IPS-18c (cell line): ENCODE measurements at regions not wholly inside any gene's neighbourhood (a gene's known extent, or its start where the extent isn't known, plus 50 kb on each side); places are given as distances from the start of the nearest gene placed in this dataset.
"Not testable (repeated sequence)": the region's sequence is repeated elsewhere in the genome, so short reads cannot be mapped to it uniquely, and the experiment has no call there.

Experiments
- H3K4me3 ChIP-seq: 2 replicates; pipeline ENCODE4 v1.7.0; 2013; ENCODE audit warnings: low read depth, mild to moderate bottlenecking, low read length, moderate library complexity; ENCODE audit not compliant: insufficient read depth
- H3K9me3 ChIP-seq: one replicate; pipeline ENCODE4 v1.6.1; 2013; ENCODE audit warnings: mild to moderate bottlenecking, low read length, moderate library complexity; ENCODE audit not compliant: control insufficient read depth, insufficient read depth

DNA sequence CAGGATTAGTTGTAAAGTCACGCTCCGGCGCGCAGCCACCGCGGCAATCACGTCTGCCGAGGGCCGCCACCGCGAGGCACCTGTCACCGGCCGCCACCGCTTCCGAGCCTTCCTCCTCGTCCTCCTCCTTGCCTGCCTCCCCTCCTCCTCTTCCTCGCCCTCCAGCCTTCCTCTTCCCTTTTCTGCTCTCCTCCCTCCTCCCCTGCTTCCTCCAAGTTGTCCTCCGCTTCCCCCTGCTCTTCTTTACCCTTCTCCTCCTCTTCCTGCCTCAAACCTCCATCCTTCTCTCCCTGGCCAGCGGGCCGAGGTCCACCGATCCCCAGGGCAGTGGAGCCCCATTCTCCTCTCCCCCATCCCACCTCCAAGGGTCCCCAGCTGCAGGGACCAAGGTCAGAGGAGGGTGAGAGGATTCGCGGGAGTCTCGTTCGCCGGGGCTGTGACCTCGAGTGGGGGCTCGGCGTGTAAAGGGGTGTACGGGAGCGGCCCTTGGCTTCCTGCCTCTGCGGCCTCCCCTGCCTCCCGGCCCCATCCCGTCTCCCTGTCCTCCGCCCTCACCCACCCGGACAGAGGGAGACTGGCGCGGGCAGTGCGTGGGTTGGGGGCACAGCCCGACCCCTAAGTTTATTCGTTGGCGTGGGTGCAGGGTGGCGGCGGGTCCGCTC is 89.5 kb upstream of the PAX2 start:
- peaks cover 7% of the 10 kb centered on the region for H3K9me3 ChIP-seq
- H3K4me3 ChIP-seq = peak overlapping the region; percentile 52

DNA sequence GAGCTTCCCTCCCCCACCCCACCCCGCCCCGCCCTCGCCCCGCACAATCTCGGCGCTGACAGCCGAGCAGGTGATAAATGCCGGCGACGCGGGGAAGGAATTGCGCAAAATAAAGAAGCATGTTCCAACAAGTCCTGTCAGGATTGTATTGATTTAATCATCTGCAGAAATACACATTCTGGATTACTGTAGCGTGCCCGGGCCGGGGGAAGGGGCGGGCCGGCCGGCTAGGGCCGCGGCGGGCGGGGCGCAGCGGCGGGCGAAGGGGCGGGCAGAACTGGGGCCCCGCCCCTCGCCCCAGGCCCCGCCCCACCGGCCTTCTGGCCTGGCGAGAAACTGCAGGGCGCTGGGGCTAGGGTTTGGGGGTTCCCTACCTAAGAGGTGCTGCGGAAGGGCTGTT is 88.9 kb upstream of the PAX2 start:
- Histone ChIP-seq H3K9me3 (peaks cover 7% of the 10 kb centered on the region), H3K4me3 (peak overlapping the region; percentile 20; the same call in 1 of the 2 replicates)

DNA sequence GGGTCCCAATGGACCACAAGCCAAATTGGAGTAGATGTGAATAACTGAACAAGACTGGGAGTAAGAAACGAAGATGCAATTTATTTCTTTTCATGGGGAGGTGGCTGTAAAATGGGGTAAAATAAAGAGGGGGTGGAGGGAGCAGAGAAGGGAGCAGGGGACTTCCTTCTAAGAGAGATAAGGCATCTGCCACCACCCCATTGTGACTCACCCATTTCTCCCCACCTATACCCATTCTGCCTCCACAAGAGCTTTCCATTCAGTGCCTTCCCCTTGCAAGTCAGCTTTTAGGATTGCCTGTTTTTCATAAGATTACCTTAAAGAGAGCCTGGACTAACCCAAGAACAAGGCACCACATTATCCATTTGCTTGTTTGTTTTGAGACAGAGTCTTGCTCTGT is 87.1 kb upstream of the PAX2 start:
- Histone ChIP-seq H3K9me3 (peaks cover 3% of the 10 kb centered on the region), H3K4me3 (no peak overlapping the region)

DNA sequence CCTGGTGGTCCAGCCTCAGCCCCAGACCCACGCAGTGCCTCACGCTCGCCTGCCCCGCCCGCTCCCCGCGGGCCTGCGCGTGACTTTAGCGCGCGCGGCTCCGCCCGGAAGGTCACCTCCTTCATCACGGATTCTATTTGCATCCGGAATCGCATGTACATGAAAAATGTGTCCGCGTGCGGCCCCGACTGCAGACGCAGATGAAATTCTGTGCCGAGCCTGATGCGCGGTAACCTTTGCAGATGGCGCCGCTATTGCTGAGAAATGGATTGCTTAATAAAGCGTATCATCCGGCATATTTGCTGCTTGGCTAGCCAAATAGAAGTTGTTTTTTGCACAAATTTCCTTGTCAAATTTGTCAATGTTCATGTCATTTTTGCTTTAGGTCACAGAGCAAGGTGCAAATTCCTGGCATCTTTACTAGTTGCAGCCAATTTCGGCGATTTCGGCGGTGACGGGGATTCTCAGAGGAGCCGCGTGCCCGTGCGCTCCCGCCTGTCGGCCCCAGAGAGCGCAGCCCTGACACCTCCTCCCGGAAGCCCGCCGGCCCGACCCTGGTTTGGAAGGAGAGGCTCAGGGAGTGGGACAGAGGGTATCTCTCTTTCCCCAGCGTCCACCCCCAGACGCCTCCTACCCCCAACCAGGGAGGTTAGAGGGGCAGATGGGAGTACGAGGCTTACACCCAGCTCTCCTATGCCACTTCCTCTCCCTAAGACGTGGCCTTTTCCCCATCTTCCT is 85.9 kb upstream of the PAX2 start:
- peak overlapping the region; percentile 36 for H3K4me3 ChIP-seq
- H3K9me3 ChIP-seq = peaks cover 2% of the 10 kb centered on the region

DNA sequence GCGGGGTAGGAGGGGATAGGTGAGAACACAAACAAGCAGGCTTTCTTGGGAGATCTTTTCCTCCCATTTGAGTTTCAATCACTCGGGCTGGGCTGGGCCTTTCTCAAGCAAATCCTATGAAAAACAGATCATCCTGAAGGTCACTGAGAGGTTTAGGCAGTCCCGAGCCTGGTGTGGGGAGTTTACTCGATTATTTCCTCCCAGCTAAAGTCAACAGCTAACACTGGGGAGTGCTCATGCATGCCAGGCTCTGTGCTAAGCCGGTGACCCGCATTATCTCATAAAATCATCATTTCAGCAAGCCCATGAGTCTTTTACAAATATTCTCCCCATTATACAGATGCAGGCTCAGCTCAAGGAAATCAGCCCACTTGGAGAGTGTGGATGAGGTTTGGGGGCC is 85.0 kb upstream of the PAX2 start:
- no peak overlapping the region for H3K4me3 ChIP-seq
- peaks cover 2% of the 10 kb centered on the region for H3K9me3 ChIP-seq

DNA sequence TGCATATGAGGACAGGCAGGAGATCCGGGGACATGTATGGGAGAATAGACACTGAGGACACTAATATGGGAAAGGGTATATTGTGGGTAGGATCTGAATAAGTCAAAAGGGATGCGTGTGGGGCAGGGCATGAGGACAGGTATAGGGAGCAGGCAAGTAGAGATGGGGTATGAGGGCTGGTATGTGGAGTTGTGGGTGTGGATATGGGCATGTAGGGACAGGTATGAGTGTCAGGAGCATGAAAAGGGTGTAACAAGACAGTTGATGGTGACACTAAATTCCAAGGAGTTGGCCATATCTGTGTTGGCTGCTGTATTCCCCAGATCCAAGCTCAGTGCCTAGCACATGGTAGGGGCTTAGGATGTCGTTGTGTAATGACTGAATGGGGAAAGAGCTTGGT is 84.4 kb upstream of the PAX2 start:
- H3K4me3 ChIP-seq = no peak overlapping the region
- no peaks in the 10 kb centered on the region for H3K9me3 ChIP-seq

DNA sequence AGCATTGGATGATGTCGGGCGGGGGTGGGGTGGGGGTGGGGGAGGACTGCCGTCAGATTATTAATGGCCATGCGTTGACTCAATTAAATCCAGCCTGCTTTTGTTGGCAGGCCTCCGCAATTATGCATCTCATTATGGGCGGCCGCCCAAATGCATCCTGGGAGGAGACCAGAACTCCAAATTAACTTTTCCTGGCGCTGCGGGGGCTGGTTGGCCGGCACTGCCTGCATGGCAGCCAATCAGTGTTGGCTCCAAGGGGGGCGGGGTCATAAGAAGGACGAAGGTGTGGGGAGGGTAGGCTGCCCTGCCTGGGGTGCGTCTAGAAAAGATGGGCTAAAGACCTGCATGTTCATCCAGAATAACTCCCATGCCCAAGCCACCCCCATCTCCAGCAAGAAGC is 83.9 kb upstream of the PAX2 start:
- Histone ChIP-seq H3K4me3 (no peak overlapping the region), H3K9me3 (no peaks in the 10 kb centered on the region)

DNA sequence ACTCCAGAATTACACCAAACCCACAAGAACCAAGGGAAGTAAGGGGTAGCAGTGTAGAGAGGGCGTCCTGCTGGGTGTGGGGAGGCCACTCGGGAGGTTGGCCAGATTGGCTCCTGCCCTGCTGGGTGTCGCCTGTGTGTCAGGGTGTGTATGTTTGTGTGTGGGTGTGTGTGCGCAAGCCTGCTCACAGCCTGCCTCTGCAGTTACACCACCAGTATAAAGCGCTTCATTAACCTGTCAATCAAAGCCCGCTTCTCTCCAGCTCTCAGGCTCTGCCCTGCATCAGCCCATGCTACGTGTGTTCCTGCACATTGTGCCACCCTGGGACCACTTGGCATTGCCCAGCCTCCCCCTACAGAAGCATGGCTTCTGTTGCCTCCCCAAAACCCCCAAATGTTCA is 83.3 kb upstream of the PAX2 start:
- H3K4me3 ChIP-seq = no peak overlapping the region

DNA sequence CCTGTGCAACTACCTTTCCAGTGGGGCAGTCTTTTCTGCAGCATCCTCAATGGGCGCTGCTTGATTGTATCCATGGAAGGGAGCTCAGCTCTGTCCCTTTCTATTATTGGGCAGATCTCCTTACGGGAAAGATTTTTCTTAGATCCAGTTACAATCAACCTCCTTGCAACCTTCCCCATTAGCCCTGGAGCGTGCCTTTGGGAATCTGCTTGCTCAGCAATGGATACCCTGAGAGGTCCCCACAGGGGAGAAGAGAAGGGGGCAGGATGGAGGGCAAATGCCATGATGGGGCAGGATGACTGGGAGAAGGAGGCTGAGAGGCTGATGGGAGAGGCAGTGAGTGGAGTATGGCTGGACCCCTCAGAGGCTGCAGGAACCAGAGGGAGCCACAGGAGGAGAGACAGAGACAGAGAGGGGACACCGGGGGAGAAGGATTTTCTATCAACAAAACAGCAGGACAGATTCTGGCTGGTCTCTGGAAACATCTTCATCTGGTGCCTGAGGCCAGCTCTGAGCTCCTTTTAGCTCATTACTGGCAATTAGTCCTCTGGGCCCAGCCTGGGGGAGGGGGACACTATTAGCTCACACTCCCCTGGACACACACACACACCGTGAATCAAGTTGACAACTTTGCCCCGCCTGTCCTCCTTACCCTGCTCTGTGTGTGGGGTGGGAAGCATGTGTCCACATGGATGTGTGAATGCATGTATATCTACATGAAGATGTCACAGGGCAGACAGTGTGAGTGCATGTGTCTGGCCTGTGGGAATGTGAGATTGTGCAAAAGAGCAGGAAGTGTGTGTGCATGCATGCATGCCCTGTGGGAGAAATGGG is 80.8 kb upstream of the PAX2 start:
- no peak overlapping the region for H3K4me3 ChIP-seq
- no peaks in the 10 kb centered on the region for H3K9me3 ChIP-seq

More for the DNA sequence above, 83.3 kb upstream of the PAX2 start:
- no peaks in the 10 kb centered on the region for H3K9me3 ChIP-seq

DNA sequence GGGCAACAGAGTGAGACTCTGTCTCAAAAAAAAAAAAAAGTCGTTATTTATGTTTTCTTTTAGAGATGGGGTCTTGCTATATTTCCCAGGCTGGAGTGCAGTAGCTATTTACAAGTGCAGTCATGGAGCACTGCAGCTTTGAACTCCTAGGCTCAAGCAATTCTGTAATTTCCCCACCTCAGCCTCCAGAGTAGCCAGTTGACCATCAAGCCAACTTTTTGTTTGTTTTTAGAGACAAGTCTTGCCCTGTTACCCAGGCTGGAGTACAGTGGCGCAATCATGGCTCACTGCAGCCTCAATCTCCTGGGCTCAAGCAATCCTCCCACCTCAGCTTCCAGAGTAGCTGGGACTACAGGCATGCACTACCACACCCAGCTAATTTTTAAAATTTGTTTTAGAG is 78.7 kb upstream of the PAX2 start:
- H3K4me3 ChIP-seq, H3K9me3 ChIP-seq: not testable (repeated sequence)

DNA sequence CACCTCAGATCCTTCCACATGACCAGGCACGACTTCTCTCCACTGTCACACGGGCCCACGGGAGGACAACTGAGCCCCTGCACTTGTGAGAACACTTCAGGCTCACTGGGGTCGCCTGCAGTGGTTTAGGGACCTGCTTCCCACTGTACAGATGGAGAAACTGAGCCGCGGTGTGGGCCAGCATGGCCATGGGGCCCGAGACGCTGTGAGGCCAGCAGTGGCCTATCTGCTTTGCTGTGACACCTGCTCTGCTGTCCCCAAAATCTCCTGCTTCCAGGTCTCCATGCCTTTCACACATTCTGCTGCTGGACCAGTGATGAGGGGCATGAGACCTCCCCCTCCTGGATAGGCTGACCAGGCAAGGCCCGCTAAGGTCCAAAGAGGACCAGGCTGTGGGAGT is 75.8 kb upstream of the PAX2 start:
- no peak overlapping the region for H3K4me3 ChIP-seq
- no peaks in the 10 kb centered on the region for H3K9me3 ChIP-seq

DNA sequence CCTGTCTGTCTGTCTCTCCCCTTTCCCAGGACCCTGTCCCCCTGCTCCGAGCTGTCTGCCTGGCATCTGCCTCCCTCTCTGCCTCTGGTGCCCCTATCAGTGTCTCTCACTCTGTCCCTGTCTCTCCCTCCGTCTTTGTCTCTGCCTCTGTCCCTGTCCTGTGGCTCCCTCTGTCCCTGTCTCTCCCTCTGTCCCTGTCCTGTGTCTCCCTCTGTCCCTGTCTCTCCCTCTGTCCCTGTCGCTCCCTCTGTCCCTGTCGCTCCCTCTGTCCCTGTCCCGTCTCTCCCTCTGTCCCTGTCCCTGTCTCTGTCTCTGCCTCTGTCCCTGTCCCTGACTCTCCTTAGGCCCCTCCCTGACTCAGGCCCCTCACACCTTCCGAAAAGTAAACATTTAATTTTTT is 75.0 kb upstream of the PAX2 start:
- H3K9me3 ChIP-seq = no peaks in the 10 kb centered on the region
- peak overlapping the region; percentile 40; the same call in 1 of the 2 replicates for H3K4me3 ChIP-seq

DNA sequence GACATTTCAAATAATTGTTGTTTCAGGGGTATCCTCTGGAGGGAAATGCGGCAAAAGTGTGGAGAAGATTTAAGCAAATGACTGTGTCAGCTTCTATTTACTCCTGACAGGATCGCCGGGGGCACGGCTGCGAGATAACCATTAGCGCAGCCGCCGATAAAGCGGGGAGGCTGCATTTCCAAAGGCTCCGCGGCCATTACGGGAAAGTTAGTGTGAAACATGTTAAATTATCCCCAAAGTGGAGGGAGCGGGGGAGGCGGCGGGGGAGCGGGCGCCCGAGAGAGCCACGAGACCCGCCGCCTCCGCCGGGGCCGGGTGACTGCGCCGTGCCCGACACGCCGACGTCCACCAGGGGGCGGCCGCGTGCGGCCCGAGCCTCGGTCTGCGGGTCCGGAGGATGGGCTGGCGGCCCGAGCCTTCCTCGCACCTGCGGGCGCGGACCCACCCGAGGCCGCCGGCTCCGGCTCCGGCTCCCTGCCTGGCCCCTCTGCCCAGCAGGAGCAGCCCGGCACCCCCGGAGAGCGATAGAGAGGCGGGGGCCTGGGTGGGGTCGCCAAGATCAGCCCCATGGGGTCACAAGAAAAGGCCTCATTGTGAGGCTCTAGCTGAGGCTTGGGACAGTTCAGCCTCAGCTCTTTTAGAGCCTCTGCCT is 74.4 kb upstream of the PAX2 start:
- Histone ChIP-seq H3K9me3 (no peaks in the 10 kb centered on the region), H3K4me3 (peak overlapping the region; percentile 40)

DNA sequence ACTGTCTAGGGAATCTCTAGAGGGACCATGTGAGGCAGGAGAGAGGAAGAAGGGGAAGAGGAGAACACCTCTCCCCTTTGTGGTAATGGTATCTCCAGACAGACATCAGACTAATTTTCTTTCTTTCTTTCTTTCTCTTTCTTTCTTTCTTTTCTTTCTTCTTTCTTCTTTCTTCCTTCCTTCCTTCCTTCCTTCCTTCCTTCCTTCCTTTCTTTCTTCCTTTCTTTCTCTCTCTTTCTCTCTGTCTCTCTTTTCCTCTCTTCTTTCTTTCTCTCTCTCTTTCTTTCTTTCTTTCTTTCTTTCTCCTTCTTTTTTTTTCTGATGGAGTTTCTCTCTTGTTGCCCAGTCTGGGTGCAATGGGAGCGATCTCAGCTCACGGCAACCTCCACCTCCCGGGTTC is 73.2 kb upstream of the PAX2 start:
- H3K9me3 ChIP-seq = no peaks in the 10 kb centered on the region
- H3K4me3 ChIP-seq = no peak overlapping the region

DNA sequence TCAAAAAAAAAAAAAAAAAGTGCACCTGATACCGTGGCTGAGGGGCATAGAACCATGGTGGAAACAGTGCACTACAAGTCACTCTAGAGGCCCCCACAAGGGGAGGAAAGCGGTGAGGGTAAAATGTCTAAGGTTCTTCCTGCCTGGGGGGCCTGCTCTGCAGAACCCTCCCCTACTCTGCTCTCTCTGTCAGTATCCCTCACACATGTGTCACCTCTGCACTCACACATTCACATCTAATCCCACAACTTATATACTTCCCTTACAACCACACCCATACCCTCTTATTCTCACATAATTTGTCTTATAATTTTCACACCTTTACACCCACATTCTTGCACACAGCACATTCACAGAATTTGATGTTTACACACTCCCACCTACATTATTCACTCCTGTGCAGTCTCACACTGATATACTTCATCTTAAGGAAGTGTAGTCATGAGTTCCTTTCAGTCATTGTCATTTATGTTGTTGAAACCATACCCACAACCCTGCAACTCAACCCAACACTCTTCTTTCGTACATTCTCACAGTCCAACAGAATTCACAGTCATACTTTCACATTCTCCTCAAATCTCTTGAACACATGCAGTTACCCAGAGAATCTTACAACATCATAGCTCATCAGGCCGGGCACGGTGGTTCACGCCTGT is 68.0 kb upstream of the PAX2 start:
- no peak overlapping the region for H3K4me3 ChIP-seq
- H3K9me3 ChIP-seq = no peaks in the 10 kb centered on the region

DNA sequence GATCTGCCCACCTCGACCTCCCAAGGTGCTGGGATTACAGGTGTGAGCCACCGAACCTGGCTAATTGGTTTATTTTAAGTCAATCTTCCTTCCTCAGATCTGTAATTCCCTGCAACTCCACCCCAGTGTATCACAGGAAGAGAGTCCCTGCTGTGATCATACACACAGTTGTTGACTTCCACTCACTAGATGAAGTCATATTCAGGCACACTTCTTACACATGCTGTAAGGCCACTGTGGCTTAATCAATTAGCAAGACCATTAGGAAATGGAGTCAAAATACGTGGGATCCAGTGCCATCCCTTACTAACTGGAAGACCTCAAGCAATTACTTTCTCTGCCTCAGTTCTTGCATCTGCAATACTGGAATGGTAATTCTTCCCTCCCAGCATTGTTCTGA is 66.1 kb upstream of the PAX2 start:
- Histone ChIP-seq H3K9me3 (no peaks in the 10 kb centered on the region), H3K4me3 (no peak overlapping the region)

DNA sequence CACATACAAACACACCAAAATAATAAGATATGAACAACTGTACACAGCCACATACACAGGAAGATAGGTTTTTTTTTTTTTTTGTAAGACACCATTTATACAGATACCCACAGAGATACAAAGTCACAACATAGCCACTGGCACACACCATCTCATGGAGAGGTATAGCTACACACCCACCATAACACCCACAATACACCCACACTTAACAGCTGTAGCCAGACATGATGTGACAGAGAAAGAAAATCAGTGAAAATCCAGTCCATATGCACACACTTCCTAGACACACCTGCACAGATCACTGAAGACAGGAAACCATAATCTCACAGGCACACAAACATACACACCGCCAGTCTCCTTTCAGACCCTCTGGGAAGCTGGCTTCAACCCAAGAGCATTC is 62.4 kb upstream of the PAX2 start:
- no peak overlapping the region for H3K4me3 ChIP-seq
- no peaks in the 10 kb centered on the region for H3K9me3 ChIP-seq
